Suprapubic skin (tissue), 4 donors: ENCODE measurements at regions not wholly inside any gene's neighbourhood (a gene's known extent, or its start where the extent isn't known, plus 50 kb on each side); places are given as distances from the start of the nearest gene placed in this dataset.

Source experiments
- DNase-seq, 2 donors: peaks; one replicate each; pipeline ENCODE4 v3.0.0-alpha.2; 2019; ENCODE audit warnings: low spot score in 2 of 2
- H3K27ac ChIP-seq: fragments of 200-600 bp; sonication (generic); one replicate; pipeline ENCODE4 v1.5.1; 2019
- H3K27me3 ChIP-seq: fragments of 200-600 bp; sonication (generic); one replicate; pipeline ENCODE4 v1.5.1; 2019
- H3K36me3 ChIP-seq: fragments of 200-600 bp; sonication (generic); one replicate; pipeline ENCODE4 v1.5.1; 2019
- H3K4me1 ChIP-seq: fragments of 200-600 bp; sonication (generic); one replicate; pipeline ENCODE4 v1.5.1; 2019
- H3K4me3 ChIP-seq: fragments of 200-600 bp; sonication (generic); one replicate; pipeline ENCODE4 v1.5.1; 2019; ENCODE audit warnings: mild to moderate bottlenecking
- H3K9me3 ChIP-seq: fragments of 200-600 bp; sonication (generic); one replicate; pipeline ENCODE4 v1.5.1; 2019
- CTCF ChIP-seq, 2 donors: fragments of 200-600 bp in 1 of 2; fragments of 450-650 bp in 1 of 2; sonication (generic) in 1 of 2; IDR thresholded peaks; one replicate each; pipeline ENCODE4 v1.5.1; 2016 to 2019; ENCODE audit warnings: antibody characterized with exemption in 2 of 2, mild to moderate bottlenecking in 1 of 2, moderate library complexity in 1 of 2
- EP300 ChIP-seq: sonication (generic); formaldehyde crosslinking; IDR thresholded peaks from one replicate; pipeline ENCODE4 v1.6.1; 2017; ENCODE audit warnings: antibody characterized with exemption
- POLR2A ChIP-seq, 2 donors: fragments of 450-650 bp; IDR thresholded peaks; one replicate each; pipeline ENCODE4 v1.6.1; 2017; ENCODE audit warnings: antibody characterized with exemption in 2 of 2, mild to moderate bottlenecking in 2 of 2, moderate library complexity in 2 of 2
- POLR2AphosphoS5 ChIP-seq, 3 donors: sonication (generic); formaldehyde crosslinking; IDR thresholded peaks; one replicate each; pipeline ENCODE4 v1.6.1; 2017; ENCODE audit warnings: antibody characterized with exemption in 3 of 3
- WGBS: methylation state at CpG from one replicate; pipeline ENCODE4 v1.1.5; 2018; 5-methylcytosine and 5-hydroxymethylcytosine counted together

DNA sequence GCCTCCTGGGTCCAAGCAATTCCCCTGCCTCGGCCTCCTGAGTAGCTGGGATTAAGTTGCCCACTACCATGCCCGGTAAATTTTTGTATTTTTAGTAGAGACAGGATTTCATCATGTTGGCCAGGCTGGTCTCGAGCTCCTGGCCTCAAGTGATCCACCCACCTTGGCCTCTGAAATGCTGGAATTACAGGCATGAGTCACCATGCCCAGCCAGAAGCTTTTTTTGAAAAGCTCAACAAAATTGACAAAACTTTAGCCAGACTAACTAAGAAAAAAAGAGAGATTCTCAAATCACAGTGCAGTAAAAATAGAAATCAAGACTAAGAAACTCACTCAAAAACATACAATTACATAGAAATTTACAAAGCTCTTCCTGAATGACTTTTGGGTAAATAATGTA lies 420.6 kb downstream of the COL12A1 start:
- H3K4me3 ChIP-seq: no peak overlapping the region
- H3K9me3 ChIP-seq: no peaks in the 10 kb centered on the region
- no peak overlapping the region for H3K27ac ChIP-seq
- no peak for TF ChIP-seq POLR2A (IDR thresholded peaks at IDR 0.05)
- no peak for TF ChIP-seq POLR2AphosphoS5 (IDR thresholded peaks at IDR 0.05)
- no peak for TF ChIP-seq CTCF (IDR thresholded peaks at IDR 0.05)
- TF ChIP-seq EP300: no peak
- H3K4me1 ChIP-seq: peaks cover 3% of the 10 kb centered on the region
- no peaks in the 10 kb centered on the region for H3K27me3 ChIP-seq
- no peak for DNase-seq
- H3K36me3 ChIP-seq: no peaks in the 10 kb centered on the region
- WGBS: 68% methylated on average over 3 of the region's 3 CpGs

DNA sequence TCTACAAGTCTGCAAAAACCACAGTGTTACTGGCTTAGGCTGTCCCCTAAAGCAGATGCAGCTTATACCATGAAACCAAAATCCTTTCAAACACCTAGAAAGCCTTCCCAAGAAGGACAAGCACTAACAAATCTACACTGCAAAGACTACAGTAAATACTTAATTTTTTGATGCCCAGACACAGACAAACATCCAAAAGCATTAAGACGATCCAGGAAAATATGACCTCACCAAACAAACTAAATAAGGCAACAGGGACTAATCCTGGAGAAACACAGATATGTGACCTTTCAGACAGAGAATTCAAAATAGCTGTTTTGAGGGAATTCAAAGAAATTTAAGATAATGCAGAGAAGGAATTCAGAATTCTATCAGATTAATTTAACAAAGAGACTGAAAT lies 423.5 kb downstream of the COL12A1 start:
- H3K36me3 ChIP-seq: no peaks in the 10 kb centered on the region
- no peaks in the 10 kb centered on the region for H3K9me3 ChIP-seq
- WGBS: 63% methylated on average over 1 of the region's 1 CpG
- H3K27ac ChIP-seq: no peak overlapping the region
- H3K4me1 ChIP-seq: peaks cover 3% of the 10 kb centered on the region
- no peaks in the 10 kb centered on the region for H3K27me3 ChIP-seq
- DNase-seq: no peak
- H3K4me3 ChIP-seq: no peak overlapping the region
- TF ChIP-seq POLR2A (IDR thresholded peaks at IDR 0.05): no peak

DNA sequence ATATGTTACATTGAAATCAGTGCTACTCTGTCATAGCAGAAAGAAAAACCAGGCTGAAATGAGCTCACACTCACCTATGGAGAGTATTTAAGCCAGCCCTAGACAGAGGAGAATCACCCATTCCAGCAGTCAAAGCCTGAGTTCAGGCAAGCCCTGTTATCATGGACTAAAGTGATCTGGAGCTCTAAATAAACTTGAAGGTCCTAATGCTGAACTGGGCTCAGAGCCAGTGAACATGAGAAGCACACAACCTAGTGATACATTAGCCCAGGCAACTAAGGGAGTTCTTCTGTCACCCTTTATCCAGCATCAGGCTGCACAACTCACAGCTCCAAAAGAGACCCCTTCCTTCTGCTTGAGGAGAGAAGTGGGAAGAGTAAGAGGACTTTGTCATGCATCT lies 425.0 kb downstream of the COL12A1 start:
- Histone ChIP-seq H3K36me3 (no peaks in the 10 kb centered on the region), H3K9me3 (no peaks in the 10 kb centered on the region), H3K4me3 (no peak overlapping the region), H3K27me3 (no peaks in the 10 kb centered on the region), H3K27ac (no peak overlapping the region), H3K4me1 (peaks cover 3% of the 10 kb centered on the region)
- DNase-seq: no peak
- TF ChIP-seq EP300 (no peak), POLR2AphosphoS5 (IDR thresholded peaks at IDR 0.05) (no peak), POLR2A (IDR thresholded peaks at IDR 0.05) (no peak), CTCF (IDR thresholded peaks at IDR 0.05) (no peak)

GRCh38 chr6:74768738-74769137 lies 437.1 kb downstream of the COL12A1 start:
- Histone ChIP-seq H3K27ac (no peak overlapping the region), H3K36me3 (no peaks in the 10 kb centered on the region), H3K27me3 (no peaks in the 10 kb centered on the region), H3K4me3 (no peak overlapping the region), H3K9me3 (no peaks in the 10 kb centered on the region), H3K4me1 (no peaks in the 10 kb centered on the region)
- no peak for DNase-seq
- TF ChIP-seq EP300: no peak
- TF ChIP-seq POLR2A (IDR thresholded peaks at IDR 0.05): no peak
- no peak for TF ChIP-seq POLR2AphosphoS5 (IDR thresholded peaks at IDR 0.05)
- TF ChIP-seq CTCF (IDR thresholded peaks at IDR 0.05): no peak

- Histone ChIP-seq H3K9me3 (no peaks in the 10 kb centered on the region), H3K27ac (no peak overlapping the region), H3K36me3 (no peaks in the 10 kb centered on the region), H3K27me3 (no peaks in the 10 kb centered on the region), H3K4me1 (no peaks in the 10 kb centered on the region), H3K4me3 (no peak overlapping the region)
- TF ChIP-seq EP300 (no peak), CTCF (IDR thresholded peaks at IDR 0.05) (no peak), POLR2A (IDR thresholded peaks at IDR 0.05) (no peak), POLR2AphosphoS5 (IDR thresholded peaks at IDR 0.05) (no peak)
- DNase-seq: no peak
- WGBS: 47% methylated on average over 3 of the region's 3 CpGs
These were observed 437.7 kb downstream of the COL12A1 start for GRCh38 chr6:74768120-74768519.

GRCh38 chr6:74765486-74765885 lies 440.4 kb downstream of the COL12A1 start:
- Histone ChIP-seq H3K4me3 (no peak overlapping the region), H3K4me1 (no peaks in the 10 kb centered on the region), H3K9me3 (no peaks in the 10 kb centered on the region), H3K27ac (no peak overlapping the region), H3K27me3 (no peaks in the 10 kb centered on the region), H3K36me3 (no peaks in the 10 kb centered on the region)
- 72% methylated on average over 3 of the region's 3 CpGs for WGBS
- TF ChIP-seq CTCF (IDR thresholded peaks at IDR 0.05): no peak
- TF ChIP-seq POLR2AphosphoS5 (IDR thresholded peaks at IDR 0.05): no peak
- TF ChIP-seq EP300: no peak
- TF ChIP-seq POLR2A (IDR thresholded peaks at IDR 0.05): no peak
- DNase-seq: no peak
